Prostate gland (tissue), 2 donors: ENCODE measurements at regions not wholly inside any gene's neighbourhood (a gene's known extent, or its start where the extent isn't known, plus 50 kb on each side); places are given as distances from the start of the nearest gene placed in this dataset.

Source experiments
- POLR2A ChIP-seq: fragments of 450-650 bp; IDR thresholded peaks from one replicate; pipeline ENCODE4 v1.6.1; 2016; ENCODE audit warnings: antibody characterized with exemption, mild to moderate bottlenecking
- TF ChIP-seq, protein P1 (sequence below), 4 experiments: fragments of 200-600 bp in 2 of 4; fragments of 450-650 bp in 2 of 4; sonication (generic) in 2 of 4; IDR thresholded peaks; 1 replicate in 3 of 4; 2 replicates in 1 of 4; pipeline ENCODE4 v1.5.1; 2016 to 2019; ENCODE audit warnings: antibody characterized with exemption in 4 of 4, mild to moderate bottlenecking in 2 of 4, moderate library complexity in 2 of 4

DNA sequence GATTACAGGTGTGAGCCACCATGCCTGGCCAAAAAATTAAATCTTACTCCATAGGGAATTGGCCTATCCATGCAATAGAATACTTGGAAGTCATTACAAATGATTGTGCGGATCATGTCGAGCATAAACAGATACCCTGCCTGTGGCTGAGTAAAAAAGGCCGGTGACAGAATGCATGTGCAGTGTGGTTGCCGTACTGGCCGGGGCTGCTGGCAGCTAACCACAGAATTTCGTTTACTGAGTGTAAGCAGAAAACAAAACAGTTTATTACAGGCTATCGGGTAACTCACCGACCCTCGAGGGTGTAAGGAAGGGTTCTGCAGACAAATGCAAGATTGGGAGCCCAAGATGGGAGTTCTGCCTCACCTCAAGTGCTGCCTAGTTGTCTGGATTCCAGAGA, 127.7 kb downstream of the ZIC5 start:
- TF ChIP-seq POLR2A: no peak
- TF ChIP-seq, protein P1, sequence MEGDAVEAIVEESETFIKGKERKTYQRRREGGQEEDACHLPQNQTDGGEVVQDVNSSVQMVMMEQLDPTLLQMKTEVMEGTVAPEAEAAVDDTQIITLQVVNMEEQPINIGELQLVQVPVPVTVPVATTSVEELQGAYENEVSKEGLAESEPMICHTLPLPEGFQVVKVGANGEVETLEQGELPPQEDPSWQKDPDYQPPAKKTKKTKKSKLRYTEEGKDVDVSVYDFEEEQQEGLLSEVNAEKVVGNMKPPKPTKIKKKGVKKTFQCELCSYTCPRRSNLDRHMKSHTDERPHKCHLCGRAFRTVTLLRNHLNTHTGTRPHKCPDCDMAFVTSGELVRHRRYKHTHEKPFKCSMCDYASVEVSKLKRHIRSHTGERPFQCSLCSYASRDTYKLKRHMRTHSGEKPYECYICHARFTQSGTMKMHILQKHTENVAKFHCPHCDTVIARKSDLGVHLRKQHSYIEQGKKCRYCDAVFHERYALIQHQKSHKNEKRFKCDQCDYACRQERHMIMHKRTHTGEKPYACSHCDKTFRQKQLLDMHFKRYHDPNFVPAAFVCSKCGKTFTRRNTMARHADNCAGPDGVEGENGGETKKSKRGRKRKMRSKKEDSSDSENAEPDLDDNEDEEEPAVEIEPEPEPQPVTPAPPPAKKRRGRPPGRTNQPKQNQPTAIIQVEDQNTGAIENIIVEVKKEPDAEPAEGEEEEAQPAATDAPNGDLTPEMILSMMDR (IDR thresholded peaks at IDR 0.05): no peak
